Middle frontal gyrus (tissue), 1 donor: ENCODE measurements at regions not wholly inside any gene's neighbourhood (a gene's known extent, or its start where the extent isn't known, plus 50 kb on each side); places are given as distances from the start of the nearest gene placed in this dataset.
"Not testable (repeated sequence)": the region's sequence is repeated elsewhere in the genome, so short reads cannot be mapped to it uniquely, and the experiment has no call there.

Experiments
- DNase-seq: peaks from one replicate; pipeline ENCODE4 v3.0.0-alpha.2; 2015; ENCODE audit warnings: low spot score; ENCODE audit errors: extremely low spot score

- DNase-seq, result no peak
Measured at GRCh38 chr5:10921160-10921559, 160.1 kb upstream of the DAP start.

GRCh38 chr5:10920400-10920799, 159.4 kb upstream of the DAP start:
- no peak for DNase-seq

- DNase-seq, result no peak
Measured at GRCh38 chr5:10914741-10915480, 153.9 kb upstream of the DAP start.

- DNase-seq, result peak; percentile 35
Measured at GRCh38 chr5:10913841-10914240, 152.8 kb upstream of the DAP start.

- no peak for DNase-seq
Measured at GRCh38 chr5:10913181-10913810, 152.3 kb upstream of the DAP start.

GRCh38 chr5:10912435-10912834, 151.4 kb upstream of the DAP start:
- DNase-seq, result no peak

- DNase-seq, result no peak
Measured at GRCh38 chr5:10910261-10910660, 149.2 kb upstream of the DAP start.

- DNase-seq, result no peak
Measured at GRCh38 chr5:10904862-10905432, 143.9 kb upstream of the DAP start.

- DNase-seq, result no peak
Measured at GRCh38 chr5:10903786-10904560, 142.9 kb upstream of the DAP start.

GRCh38 chr5:10902145-10902544, 141.1 kb upstream of the DAP start:
- no peak for DNase-seq

GRCh38 chr5:10898514-10898913, 137.5 kb upstream of the DAP start:
- no peak for DNase-seq

- DNase-seq, result no peak
Measured at GRCh38 chr5:10896016-10896415, 135.0 kb upstream of the DAP start.

- DNase-seq, result no peak
Measured at GRCh38 chr5:10894445-10895054, 133.5 kb upstream of the DAP start.

- no peak for DNase-seq
Measured at GRCh38 chr5:10892911-10893215, 131.8 kb upstream of the DAP start.

GRCh38 chr5:10892147-10892910, 131.3 kb upstream of the DAP start:
- DNase-seq, result no peak

- DNase-seq, result no peak
Measured at GRCh38 chr5:10891193-10891592, 130.2 kb upstream of the DAP start.

GRCh38 chr5:10886497-10886896, 125.5 kb upstream of the DAP start:
- DNase-seq, result no peak

GRCh38 chr5:10885026-10885425, 124.0 kb upstream of the DAP start:
- DNase-seq, result no peak

- not testable (repeated sequence) for DNase-seq
Measured at GRCh38 chr5:10883945-10884344, 122.9 kb upstream of the DAP start.

GRCh38 chr5:10880934-10881333, 119.9 kb upstream of the DAP start:
- DNase-seq, result no peak

GRCh38 chr5:10876996-10877395, 116.0 kb upstream of the DAP start:
- not testable (repeated sequence) for DNase-seq
